Smooth muscle cell (in vitro differentiated cells): ENCODE measurements at regions not wholly inside any gene's neighbourhood (a gene's known extent, or its start where the extent isn't known, plus 50 kb on each side); places are given as distances from the start of the nearest gene placed in this dataset.

Source experiments
- DNase-seq: peaks from one replicate; lab custom pipeline; 2025; ENCODE audit not compliant: unreplicated experiment; lab: John Stamatoyannopoulos, UW
- H2AFZ ChIP-seq: fragments of 200-600 bp; sonication (generic); 2 replicates; pipeline ENCODE4 v1.6.0; 2016; ENCODE audit warnings: antibody characterized with exemption, low read depth, mild to moderate bottlenecking
- H3F3A ChIP-seq: fragments of 200-600 bp; sonication (generic); 2 replicates; pipeline ENCODE4 v1.6.0; 2017; ENCODE audit warnings: antibody characterized with exemption, low read depth
- H3K27ac ChIP-seq: fragments of 200-600 bp; sonication (generic); 2 replicates; pipeline ENCODE4 v1.5.1; 2016; ENCODE audit warnings: low read depth, mild to moderate bottlenecking
- H3K27me3 ChIP-seq: fragments of 200-600 bp; sonication (generic); 2 replicates; pipeline ENCODE4 v1.6.1; 2016; ENCODE audit warnings: low read depth, mild to moderate bottlenecking
- H3K36me3 ChIP-seq: fragments of 200-600 bp; sonication (generic); 2 replicates; pipeline ENCODE4 v1.5.1; 2016; ENCODE audit warnings: low read depth
- H3K4me1 ChIP-seq: fragments of 200-600 bp; sonication (generic); 2 replicates; pipeline ENCODE4 v1.5.1; 2016; ENCODE audit warnings: low read depth
- H3K4me2 ChIP-seq: fragments of 200-600 bp; sonication (generic); 2 replicates; pipeline ENCODE4 v1.6.0; 2016; ENCODE audit warnings: mild to moderate bottlenecking
- H3K4me3 ChIP-seq: fragments of 200-600 bp; sonication (generic); 2 replicates; pipeline ENCODE4 v1.5.1; 2016; ENCODE audit warnings: mild to moderate bottlenecking
- H3K79me2 ChIP-seq: fragments of 200-600 bp; sonication (generic); 2 replicates; pipeline ENCODE4 v1.6.0; 2016; ENCODE audit warnings: low read depth, mild to moderate bottlenecking
- H3K9ac ChIP-seq: fragments of 200-600 bp; sonication (generic); 2 replicates; pipeline ENCODE4 v1.6.0; 2016; ENCODE audit warnings: low read depth
- H3K9me3 ChIP-seq: fragments of 200-600 bp; sonication (generic); replicated peaks from 2 replicates; pipeline ENCODE4 v1.5.1; 2016; ENCODE audit warnings: low read depth
- H4K20me1 ChIP-seq: fragments of 200-600 bp; sonication (generic); 2 replicates; pipeline ENCODE4 v1.6.0; 2016; ENCODE audit warnings: low read depth
- WGBS: methylation state at CpG from one replicate; pipeline ENCODE4 v1.1.7; 2016; ENCODE audit warnings: low lambda C conversion rate; 5-methylcytosine and 5-hydroxymethylcytosine counted together
- TF ChIP-seq, protein P1 (sequence below): fragments of 200-600 bp; sonication (generic); IDR thresholded peaks from 2 replicates; pipeline ENCODE4 v1.5.1; 2017; ENCODE audit warnings: borderline replicate concordance, mild to moderate bottlenecking, antibody characterized with exemption; ENCODE audit not compliant: insufficient read depth, poor library complexity, severe bottlenecking

DNA sequence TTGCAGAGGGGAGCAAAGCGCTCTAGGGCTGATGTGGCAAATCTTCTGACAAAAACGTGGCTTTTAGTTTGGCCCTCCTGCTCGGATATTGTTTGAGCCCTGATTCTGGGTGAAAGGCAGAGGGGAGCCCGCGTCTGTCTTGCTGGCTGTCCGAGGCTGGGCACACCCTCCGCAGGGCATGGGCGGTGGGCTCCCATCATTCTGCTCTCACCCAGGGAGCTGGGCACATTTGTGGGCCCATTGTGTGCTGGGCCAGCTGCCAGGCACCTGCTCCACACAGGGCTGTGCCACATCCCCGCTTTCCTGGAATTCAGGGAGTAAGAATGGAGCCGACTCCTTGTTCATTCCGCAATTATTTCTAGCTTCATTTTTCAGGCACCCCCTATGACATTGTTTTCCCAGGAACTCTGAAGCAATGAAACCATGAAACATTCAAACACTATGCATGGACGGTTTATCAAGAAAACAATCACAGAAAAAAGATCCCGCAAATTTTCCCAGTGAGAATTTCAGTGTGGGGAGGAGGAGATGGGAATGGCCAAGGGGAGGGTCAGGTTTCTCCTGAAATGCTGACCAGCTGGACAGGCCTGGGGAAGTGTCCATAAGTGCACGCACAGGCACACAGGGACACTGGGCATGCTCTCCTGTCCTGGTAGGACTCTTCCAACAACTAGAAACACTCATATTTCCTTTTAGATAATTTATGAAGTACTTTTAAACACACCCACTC lies 341.1 kb downstream of the CXCL12 start:
- no peaks in the 10 kb centered on the region for H3K27me3 ChIP-seq
- no peaks in the 10 kb centered on the region for H4K20me1 ChIP-seq
- WGBS: 95% methylated on average over 14 of the region's 14 CpGs

DNA sequence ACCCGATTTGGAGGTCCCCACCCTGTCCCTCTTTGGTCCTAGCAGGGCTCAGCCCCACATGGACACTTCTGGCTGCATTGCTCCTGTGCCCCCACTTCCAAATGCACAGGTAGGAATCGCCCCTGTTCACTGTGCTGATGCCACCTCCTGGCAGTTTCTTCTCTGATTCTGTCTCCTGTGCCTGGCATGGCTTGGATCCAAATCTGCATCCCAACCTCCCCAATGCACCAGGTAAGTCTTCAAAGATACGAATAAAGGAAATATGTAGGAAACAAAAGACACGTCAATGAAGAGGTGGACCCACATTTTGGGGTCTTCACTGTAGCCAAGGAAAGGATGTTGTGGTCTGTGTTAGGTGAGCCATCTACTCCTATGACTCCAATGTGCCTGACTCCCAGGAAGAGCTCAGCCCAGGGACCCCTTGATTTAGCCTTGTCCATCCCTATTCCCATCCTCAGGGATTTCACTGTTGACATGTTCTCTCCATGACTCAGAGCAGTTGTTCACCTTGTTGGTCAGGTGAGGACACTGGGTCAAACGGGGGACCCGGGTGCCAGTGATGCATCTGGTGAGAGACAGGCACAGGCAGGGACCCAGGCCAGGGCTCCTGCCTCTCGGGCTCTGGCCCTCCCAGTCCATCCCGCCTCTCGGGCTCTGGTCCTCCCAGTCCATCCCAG lies 341.8 kb downstream of the CXCL12 start:
- Histone ChIP-seq H3K9me3 (no peaks in the 10 kb centered on the region), H3K79me2 (no peaks in the 10 kb centered on the region), H3F3A (no peaks in the 10 kb centered on the region), H3K27me3 (no peaks in the 10 kb centered on the region), H3K4me2 (no peak overlapping the region), H3K9ac (no peak overlapping the region), H3K4me3 (no peak overlapping the region), H3K36me3 (no peaks in the 10 kb centered on the region), H3K27ac (no peak overlapping the region), H3K4me1 (peaks cover 5% of the 10 kb centered on the region), H2AFZ (no peak overlapping the region), H4K20me1 (no peaks in the 10 kb centered on the region)
- TF ChIP-seq, protein P1, sequence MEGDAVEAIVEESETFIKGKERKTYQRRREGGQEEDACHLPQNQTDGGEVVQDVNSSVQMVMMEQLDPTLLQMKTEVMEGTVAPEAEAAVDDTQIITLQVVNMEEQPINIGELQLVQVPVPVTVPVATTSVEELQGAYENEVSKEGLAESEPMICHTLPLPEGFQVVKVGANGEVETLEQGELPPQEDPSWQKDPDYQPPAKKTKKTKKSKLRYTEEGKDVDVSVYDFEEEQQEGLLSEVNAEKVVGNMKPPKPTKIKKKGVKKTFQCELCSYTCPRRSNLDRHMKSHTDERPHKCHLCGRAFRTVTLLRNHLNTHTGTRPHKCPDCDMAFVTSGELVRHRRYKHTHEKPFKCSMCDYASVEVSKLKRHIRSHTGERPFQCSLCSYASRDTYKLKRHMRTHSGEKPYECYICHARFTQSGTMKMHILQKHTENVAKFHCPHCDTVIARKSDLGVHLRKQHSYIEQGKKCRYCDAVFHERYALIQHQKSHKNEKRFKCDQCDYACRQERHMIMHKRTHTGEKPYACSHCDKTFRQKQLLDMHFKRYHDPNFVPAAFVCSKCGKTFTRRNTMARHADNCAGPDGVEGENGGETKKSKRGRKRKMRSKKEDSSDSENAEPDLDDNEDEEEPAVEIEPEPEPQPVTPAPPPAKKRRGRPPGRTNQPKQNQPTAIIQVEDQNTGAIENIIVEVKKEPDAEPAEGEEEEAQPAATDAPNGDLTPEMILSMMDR: no peak
- WGBS: 85% methylated on average over 9 of the region's 9 CpGs
- DNase-seq: no peak

More for the DNA sequence above, 341.1 kb downstream of the CXCL12 start:
- Histone ChIP-seq H3F3A (no peaks in the 10 kb centered on the region), H3K4me1 (peaks cover 5% of the 10 kb centered on the region), H2AFZ (no peak overlapping the region), H3K79me2 (no peaks in the 10 kb centered on the region), H3K27ac (no peak overlapping the region), H3K4me3 (no peak overlapping the region), H3K9ac (no peak overlapping the region), H3K9me3 (no peaks in the 10 kb centered on the region), H3K4me2 (no peak overlapping the region), H3K36me3 (no peaks in the 10 kb centered on the region)
- DNase-seq: no peak
- TF ChIP-seq, protein P1: no peak

DNA sequence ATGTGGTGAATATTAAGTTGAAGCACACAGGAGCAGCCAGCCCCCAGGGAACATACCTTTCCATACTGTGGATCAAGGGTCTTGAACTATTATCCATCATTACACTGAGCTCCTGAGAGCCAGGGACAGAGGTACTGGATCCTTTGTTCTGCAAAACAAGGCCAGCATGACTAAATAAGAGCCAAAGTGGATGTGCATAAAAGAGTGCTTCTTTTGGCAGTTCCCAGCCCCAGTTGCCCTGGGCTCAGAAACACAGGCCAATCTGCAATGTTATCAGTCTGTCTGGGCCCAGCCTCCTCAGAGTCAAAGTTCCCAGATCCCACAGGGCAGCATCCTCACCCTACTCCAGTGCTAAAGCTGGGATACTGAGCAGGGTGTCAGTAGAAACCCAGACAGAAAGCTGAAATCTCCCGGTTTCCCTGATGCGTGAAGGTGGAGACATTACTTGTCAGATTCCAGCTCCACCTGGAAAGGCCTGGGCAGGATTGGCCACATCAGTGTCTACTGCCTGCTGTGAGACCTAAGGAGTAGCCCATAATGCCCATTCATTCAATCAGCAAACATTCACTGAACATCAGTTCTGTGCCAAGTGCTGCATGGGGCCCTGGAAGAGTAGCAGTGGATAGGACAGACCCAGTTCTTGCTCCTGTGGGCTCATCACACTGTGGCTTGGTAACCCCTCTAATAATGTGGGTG lies 342.7 kb downstream of the CXCL12 start:
- no peak overlapping the region for H3K27ac ChIP-seq
- H3K4me1 ChIP-seq: peaks cover 5% of the 10 kb centered on the region
- H2AFZ ChIP-seq: no peak overlapping the region
- no peaks in the 10 kb centered on the region for H3K9me3 ChIP-seq
- no peak overlapping the region for H3K4me3 ChIP-seq
- H3K4me2 ChIP-seq: no peak overlapping the region
- no peaks in the 10 kb centered on the region for H3F3A ChIP-seq
- no peaks in the 10 kb centered on the region for H3K79me2 ChIP-seq
- TF ChIP-seq, protein P1: no peak
- DNase-seq: no peak
- no peaks in the 10 kb centered on the region for H3K27me3 ChIP-seq
- no peaks in the 10 kb centered on the region for H3K36me3 ChIP-seq
- WGBS: 91% methylated on average over 2 of the region's 2 CpGs
- no peak overlapping the region for H3K9ac ChIP-seq
- H4K20me1 ChIP-seq: no peaks in the 10 kb centered on the region
